Neuronal stem cell (in vitro differentiated cells): ENCODE measurements at regions not wholly inside any gene's neighbourhood (a gene's known extent, or its start where the extent isn't known, plus 50 kb on each side); places are given as distances from the start of the nearest gene placed in this dataset.
A peak's percentile ranks its signal among the peaks of the same experiment; 100 is the strongest.

ENCODE experiments used
- DNase-seq: peaks from one replicate; pipeline ENCODE4 v3.0.0-alpha.2; 2013; ENCODE audit warnings: low spot score
- H2AFZ ChIP-seq: one replicate; pipeline ENCODE4 v1.6.1; 2013; ENCODE audit warnings: mild to moderate bottlenecking, low read length, inconsistent platforms
- H2AK5ac ChIP-seq: 2 replicates; pipeline ENCODE4 v1.6.1; 2013; ENCODE audit warnings: low read depth, mild to moderate bottlenecking, inconsistent platforms, low read length, moderate library complexity, mixed read lengths
- H2BK120ac ChIP-seq: 2 replicates; pipeline ENCODE4 v1.6.1; 2013; ENCODE audit warnings: low read depth, mild to moderate bottlenecking, inconsistent platforms, low read length, moderate library complexity, mixed read lengths
- H2BK12ac ChIP-seq: one replicate; pipeline ENCODE4 v1.6.1; 2013; ENCODE audit warnings: low read length, inconsistent platforms
- H2BK15ac ChIP-seq: 2 replicates; pipeline ENCODE4 v1.6.1; 2013; ENCODE audit warnings: mild to moderate bottlenecking, low read length, inconsistent platforms, mixed read lengths
- H2BK5ac ChIP-seq: one replicate; pipeline ENCODE4 v1.6.1; 2013; ENCODE audit warnings: inconsistent platforms, mild to moderate bottlenecking, low read length, moderate library complexity
- H3K14ac ChIP-seq: one replicate; pipeline ENCODE4 v1.6.1; 2013; ENCODE audit warnings: low read length, inconsistent platforms
- H3K18ac ChIP-seq: 2 replicates; pipeline ENCODE4 v1.6.1; 2013; ENCODE audit warnings: low read length, inconsistent platforms
- H3K23ac ChIP-seq: 2 replicates; pipeline ENCODE4 v1.6.1; 2013; ENCODE audit warnings: low read depth, mild to moderate bottlenecking, mixed read lengths, low read length, inconsistent platforms; ENCODE audit not compliant: poor library complexity
- H3K27ac ChIP-seq: replicated peaks from 3 replicates; pipeline ENCODE4 v1.5.1; 2013; ENCODE audit warnings: low read length, inconsistent platforms
- H3K27me3 ChIP-seq, 3 experiments: 2 replicates each; pipeline ENCODE4 v1.6.1; 2013; ENCODE audit warnings: low read length in 3 of 3, mild to moderate bottlenecking in 2 of 3, inconsistent platforms in 1 of 3, low read depth in 1 of 3, mixed read lengths in 1 of 3, moderate library complexity in 1 of 3; ENCODE audit not compliant: control insufficient read depth in 3 of 3, insufficient read depth in 3 of 3
- H3K36me3 ChIP-seq, 2 donors: replicated peaks in 1 of 2; 2 replicates each; pipeline ENCODE4 v1.6.1; 2013; ENCODE audit warnings: low read length in 2 of 2; ENCODE audit not compliant: control insufficient read depth in 2 of 2, insufficient read depth in 2 of 2
- H3K4ac ChIP-seq: 2 replicates; pipeline ENCODE4 v1.6.1; 2013; ENCODE audit warnings: inconsistent platforms, mild to moderate bottlenecking, low read length, moderate library complexity
- H3K4me1 ChIP-seq, 2 donors: 1 replicate in 1 of 2; 2 replicates in 1 of 2; pipeline ENCODE4 v1.6.1; 2013; ENCODE audit warnings: low read length in 2 of 2, low read depth in 1 of 2; ENCODE audit not compliant: control insufficient read depth in 2 of 2, insufficient read depth in 1 of 2
- H3K4me2 ChIP-seq: one replicate; pipeline ENCODE4 v1.6.1; 2013; ENCODE audit warnings: mild to moderate bottlenecking, low read length, inconsistent platforms; ENCODE audit not compliant: insufficient read depth, poor library complexity, severe bottlenecking
- H3K4me3 ChIP-seq, 2 donors: 2 replicates each; pipeline ENCODE4 v1.5.1; 2013; ENCODE audit warnings: low read length in 2 of 2, mild to moderate bottlenecking in 2 of 2, inconsistent platforms in 1 of 2, moderate library complexity in 1 of 2
- H3K79me1 ChIP-seq: one replicate; pipeline ENCODE4 v1.6.1; 2013; ENCODE audit warnings: low read depth, mild to moderate bottlenecking, inconsistent platforms, low read length, moderate library complexity
- H3K9ac ChIP-seq: one replicate; pipeline ENCODE4 v1.6.1; 2013; ENCODE audit warnings: mild to moderate bottlenecking, low read depth, low read length, inconsistent platforms; ENCODE audit not compliant: poor library complexity
- H3K9me3 ChIP-seq, 2 donors: replicated peaks in 1 of 2; 2 replicates each; pipeline versions ENCODE3 to v1.6.1; 2013; ENCODE audit warnings: low read length in 2 of 2, mild to moderate bottlenecking in 2 of 2, inconsistent platforms in 1 of 2, low read depth in 1 of 2, mixed read lengths in 1 of 2, moderate library complexity in 1 of 2; ENCODE audit not compliant: control insufficient read depth in 2 of 2, insufficient read depth in 1 of 2
- H4K8ac ChIP-seq: one replicate; pipeline ENCODE4 v1.6.1; 2013; ENCODE audit warnings: low read depth, mild to moderate bottlenecking, inconsistent platforms, low read length, moderate library complexity
- H4K91ac ChIP-seq: one replicate; pipeline ENCODE4 v1.6.1; 2013; ENCODE audit warnings: low read length, low read depth, mild to moderate bottlenecking, inconsistent platforms; ENCODE audit not compliant: poor library complexity
- WGBS, 2 donors: extraction: QIAGEN DNeasy Blood & Tissue Kit; methylation state at CpG; one replicate each; pipeline ENCODE4 v1.1.7; 2013; ENCODE audit warnings: missing lambda C conversion rate in 2 of 2, mixed read lengths in 1 of 2; ENCODE audit not compliant: insufficient read length in 2 of 2, insufficient replicate concordance in 1 of 2; ENCODE audit errors: extremely low coverage in 2 of 2; 5-methylcytosine and 5-hydroxymethylcytosine counted together

DNA sequence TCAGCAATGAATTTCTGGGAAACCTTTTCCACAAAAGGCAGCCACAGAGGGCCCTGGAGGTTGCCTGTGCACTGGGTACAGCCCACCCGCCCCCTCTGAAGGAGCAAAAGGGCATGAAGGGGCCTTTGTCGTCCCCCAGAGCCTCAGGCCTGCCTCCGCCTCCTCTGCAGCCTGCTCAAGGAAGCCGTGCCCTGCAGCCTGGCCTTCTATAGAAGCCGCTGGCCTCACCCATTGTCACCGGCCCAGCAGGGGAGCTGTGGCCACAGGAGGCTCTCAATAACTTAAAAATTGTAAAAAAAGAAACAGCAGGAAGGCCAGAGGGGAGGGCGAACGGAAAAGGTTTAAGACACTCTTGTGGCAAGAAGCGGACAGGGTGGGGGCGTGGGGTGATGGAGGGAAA, 213.3 kb downstream of the IRX2 start:
- no peaks in the 10 kb centered on the region for H3K27me3 ChIP-seq
- H3K79me1 ChIP-seq: peaks cover 2% of the 10 kb centered on the region
- peak overlapping the region; percentile 27 for H2AFZ ChIP-seq
- no peak overlapping the region for H2BK120ac ChIP-seq
- H3K23ac ChIP-seq: no peak overlapping the region
- no peak overlapping the region for H3K18ac ChIP-seq
- no peak overlapping the region for H2BK12ac ChIP-seq
- H4K8ac ChIP-seq: no peak overlapping the region
- H4K91ac ChIP-seq: no peak overlapping the region
- no peak overlapping the region for H2BK15ac ChIP-seq
- H3K4ac ChIP-seq: no peak overlapping the region
- no peak overlapping the region for H3K4me2 ChIP-seq
- peak overlapping the region in 1 of 2 donors; percentile 57 for H3K4me3 ChIP-seq
- no peak overlapping the region for H3K9ac ChIP-seq
- H3K4me1 ChIP-seq: peaks cover 31 to 47% of the 10 kb centered on the region in 2 donors
- no peak overlapping the region for H3K14ac ChIP-seq
- H2AK5ac ChIP-seq: no peak overlapping the region
- H3K36me3 ChIP-seq: no peaks in the 10 kb centered on the region
- H2BK5ac ChIP-seq: no peak overlapping the region
- WGBS, 2 donors: no CpG with 5 or more reads among the region's 10 CpGs
- peak overlapping the region; percentile 96 for H3K27ac ChIP-seq
- peak; percentile 92 for DNase-seq
- peaks cover 8 to 12% of the 10 kb centered on the region in 2 donors for H3K9me3 ChIP-seq

DNA sequence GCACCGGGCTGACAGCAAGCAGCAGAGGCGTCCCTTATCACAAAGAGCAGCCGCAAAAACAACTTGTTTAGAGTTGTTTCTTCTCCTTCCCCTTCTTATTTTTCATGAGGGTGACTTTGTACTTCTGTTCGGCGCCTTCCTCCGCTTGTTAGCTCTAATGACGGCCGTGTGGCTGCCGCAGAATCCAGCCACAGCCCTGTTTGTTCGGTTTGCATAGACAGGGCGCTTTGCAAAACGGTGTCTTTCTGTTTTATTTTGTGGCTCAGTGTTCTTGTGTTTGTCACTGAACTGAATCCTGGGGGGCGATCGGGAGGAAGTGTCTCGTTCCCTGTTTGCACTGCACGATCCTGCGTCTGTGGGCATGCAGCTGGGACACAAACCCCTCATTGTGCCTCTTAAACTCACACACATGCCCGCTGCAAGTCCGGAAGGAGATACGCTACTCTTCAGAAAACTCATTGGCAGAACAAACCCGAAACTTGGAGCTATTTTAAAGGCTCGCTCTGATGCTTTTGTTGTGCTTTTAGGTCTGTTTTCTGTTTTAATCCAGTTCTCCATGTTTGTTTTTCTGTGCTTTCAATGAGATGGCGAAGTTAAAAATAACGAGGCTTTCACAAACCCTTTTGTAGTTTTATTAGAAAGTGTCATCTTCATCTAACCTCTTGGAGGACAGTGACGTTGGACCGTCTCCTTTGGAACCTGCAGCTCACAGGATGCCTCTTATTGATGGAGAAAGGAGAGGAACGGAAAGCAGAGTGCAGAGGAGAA, 213.9 kb downstream of the IRX2 start:
- H2BK120ac ChIP-seq: peak overlapping the region; percentile 36
- peak overlapping the region; percentile 89 for H3K18ac ChIP-seq
- no peak overlapping the region for H2BK15ac ChIP-seq
- H3K36me3 ChIP-seq: no peaks in the 10 kb centered on the region
- H3K9ac ChIP-seq: no peak overlapping the region
- peak; percentile 9 for DNase-seq
- peaks cover 2% of the 10 kb centered on the region for H3K79me1 ChIP-seq
- H4K8ac ChIP-seq: no peak overlapping the region
- peak overlapping the region; percentile 88 for H2BK5ac ChIP-seq
- H3K9me3 ChIP-seq: peaks cover 6 to 12% of the 10 kb centered on the region in 2 donors
- WGBS, 2 donors: no CpG with 5 or more reads among the region's 27 CpGs
- no peak overlapping the region for H2AK5ac ChIP-seq
- H3K23ac ChIP-seq: peak overlapping the region; percentile 49
- H3K14ac ChIP-seq: peak overlapping the region; percentile 50
- no peak overlapping the region for H3K4ac ChIP-seq
- H3K4me2 ChIP-seq: peak overlapping the region; percentile 45
- H3K27ac ChIP-seq: peak overlapping the region; percentile 96
- peak overlapping the region; percentile 77 for H4K91ac ChIP-seq
- H3K4me1 ChIP-seq: peaks cover 31 to 53% of the 10 kb centered on the region in 2 donors
- H3K27me3 ChIP-seq: no peaks in the 10 kb centered on the region
- H2BK12ac ChIP-seq: peak overlapping the region; percentile 41
- H2AFZ ChIP-seq: peak overlapping the region; percentile 48
- peak overlapping the region in 1 of 2 donors; percentile 57 for H3K4me3 ChIP-seq

DNA sequence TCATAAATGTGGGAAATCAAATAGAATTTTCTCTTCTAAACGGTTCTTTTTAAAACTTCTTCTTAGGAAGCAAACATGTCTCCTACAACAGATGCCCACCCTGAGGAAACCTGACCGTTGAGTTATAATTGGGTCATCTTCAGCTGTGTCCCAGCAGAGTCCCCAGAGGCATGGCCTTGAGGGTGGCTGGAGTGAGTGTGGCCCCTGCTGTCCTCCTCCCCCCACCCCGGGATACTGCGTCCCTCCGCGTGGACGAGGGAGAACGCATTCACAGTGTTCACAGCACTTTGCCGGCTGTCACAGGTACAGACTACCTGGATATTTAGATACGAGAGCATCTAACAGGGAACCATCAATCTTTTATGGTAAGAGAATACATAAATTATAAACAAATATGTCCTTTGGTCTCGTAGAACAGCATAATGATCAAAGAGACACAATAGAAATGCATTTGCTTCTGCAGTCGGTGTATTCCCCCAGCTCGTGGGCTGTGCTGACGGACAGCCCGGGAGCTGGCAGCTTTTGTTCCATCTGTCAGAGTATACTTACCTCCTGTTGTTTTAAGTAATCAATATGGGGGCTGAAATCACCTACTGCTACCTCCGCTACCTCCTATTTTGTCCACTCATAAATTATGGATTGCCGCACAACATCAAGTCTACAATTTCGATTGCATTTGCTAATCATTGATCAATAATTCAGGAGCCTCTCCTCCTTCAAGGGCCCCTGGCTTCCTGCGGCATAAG, 214.7 kb downstream of the IRX2 start:
- Histone ChIP-seq H3K23ac (no peak overlapping the region), H2AK5ac (no peak overlapping the region), H3K27ac (peak overlapping the region; percentile 96), H3K9ac (no peak overlapping the region), H4K91ac (no peak overlapping the region), H3K9me3 (peaks cover 3 to 11% of the 10 kb centered on the region in 2 donors), H3K14ac (peak overlapping the region; percentile 50), H3K4me1 (peaks cover 30 to 55% of the 10 kb centered on the region in 2 donors), H2BK120ac (peak overlapping the region; percentile 36), H3K36me3 (no peaks in the 10 kb centered on the region), H3K18ac (peak overlapping the region; percentile 98), H4K8ac (no peak overlapping the region), H2BK12ac (no peak overlapping the region), H3K4me2 (no peak overlapping the region), H3K4ac (no peak overlapping the region), H2AFZ (peak overlapping the region; percentile 48), H3K4me3 (peak overlapping the region in 1 of 2 donors; percentile 57), H2BK15ac (no peak overlapping the region), H3K79me1 (peaks cover 4% of the 10 kb centered on the region), H3K27me3 (no peaks in the 10 kb centered on the region), H2BK5ac (peak overlapping the region; percentile 88)
- WGBS, 2 donors: no CpG with 5 or more reads among the region's 19 CpGs
- DNase-seq: peak; percentile 12

DNA sequence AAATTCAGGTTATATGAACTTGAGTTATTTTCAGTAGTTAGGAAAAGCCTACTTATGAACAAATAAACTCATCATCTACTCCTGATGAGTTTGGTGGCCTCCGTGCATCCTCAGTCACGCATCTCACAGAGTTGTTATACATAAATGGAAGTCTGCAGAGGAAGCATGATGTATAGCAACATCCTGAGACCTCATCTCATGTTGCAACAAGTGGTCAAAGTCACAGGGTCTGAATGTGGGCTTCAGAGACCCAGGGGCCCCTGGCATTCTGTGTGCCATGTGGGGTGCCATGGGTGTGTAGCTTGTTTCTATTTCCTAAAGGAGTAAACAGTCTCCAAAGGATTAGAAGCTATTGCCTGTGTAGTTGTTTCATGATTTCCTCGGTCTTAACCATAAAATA, 216.5 kb downstream of the IRX2 start:
- Histone ChIP-seq H3K23ac (no peak overlapping the region), H4K8ac (no peak overlapping the region), H3K27ac (no peak overlapping the region), H2AK5ac (no peak overlapping the region), H3K36me3 (peaks cover 0 to 2% of the 10 kb centered on the region in 2 donors), H2BK120ac (no peak overlapping the region), H3K4me1 (peaks cover 26 to 49% of the 10 kb centered on the region in 2 donors), H3K27me3 (no peaks in the 10 kb centered on the region), H3K14ac (no peak overlapping the region), H2BK12ac (no peak overlapping the region), H2BK15ac (no peak overlapping the region), H3K4me2 (no peak overlapping the region), H3K4ac (no peak overlapping the region), H3K9me3 (peaks cover under 1 to 6% of the 10 kb centered on the region in 2 donors), H3K4me3 (no peak overlapping the region), H3K9ac (no peak overlapping the region), H3K18ac (no peak overlapping the region), H4K91ac (no peak overlapping the region), H2AFZ (no peak overlapping the region), H2BK5ac (no peak overlapping the region), H3K79me1 (peaks cover 2% of the 10 kb centered on the region)
- no CpG with 5 or more reads among the region's 3 CpGs for WGBS, 2 donors
- DNase-seq: no peak
